GM06990 (cell line): ENCODE measurements at regions not wholly inside any gene's neighbourhood (a gene's known extent, or its start where the extent isn't known, plus 50 kb on each side); places are given as distances from the start of the nearest gene placed in this dataset.

Source experiments
- DNase-seq: peaks from one replicate; pipeline ENCODE4 v3.0.0-alpha.2; 2011; ENCODE audit not compliant: insufficient read length; ENCODE audit errors: extremely low read depth
- H3K27me3 ChIP-seq: replicated peaks from 2 replicates; pipeline ENCODE4 v1.6.0; 2011; ENCODE audit warnings: low read length; ENCODE audit not compliant: control insufficient read depth, insufficient read depth
- H3K36me3 ChIP-seq: 2 replicates; pipeline ENCODE4 v1.5.1; 2011; ENCODE audit warnings: low read length; ENCODE audit not compliant: control insufficient read depth, insufficient read depth
- H3K4me3 ChIP-seq: replicated peaks from 2 replicates; pipeline ENCODE4 v1.5.1; 2011; ENCODE audit warnings: low read depth, mild to moderate bottlenecking, control low read depth, low read length
- TF ChIP-seq, protein P1 (sequence below): IDR thresholded peaks from 2 replicates; pipeline ENCODE4 v1.5.1; 2011; ENCODE audit warnings: low read length, control low read depth, mild to moderate bottlenecking, inconsistent platforms; ENCODE audit not compliant: insufficient read depth, poor library complexity, severe bottlenecking

- Histone ChIP-seq H3K36me3 (no peaks in the 10 kb centered on the region), H3K4me3 (no peak overlapping the region), H3K27me3 (no peaks in the 10 kb centered on the region)
- TF ChIP-seq, protein P1, sequence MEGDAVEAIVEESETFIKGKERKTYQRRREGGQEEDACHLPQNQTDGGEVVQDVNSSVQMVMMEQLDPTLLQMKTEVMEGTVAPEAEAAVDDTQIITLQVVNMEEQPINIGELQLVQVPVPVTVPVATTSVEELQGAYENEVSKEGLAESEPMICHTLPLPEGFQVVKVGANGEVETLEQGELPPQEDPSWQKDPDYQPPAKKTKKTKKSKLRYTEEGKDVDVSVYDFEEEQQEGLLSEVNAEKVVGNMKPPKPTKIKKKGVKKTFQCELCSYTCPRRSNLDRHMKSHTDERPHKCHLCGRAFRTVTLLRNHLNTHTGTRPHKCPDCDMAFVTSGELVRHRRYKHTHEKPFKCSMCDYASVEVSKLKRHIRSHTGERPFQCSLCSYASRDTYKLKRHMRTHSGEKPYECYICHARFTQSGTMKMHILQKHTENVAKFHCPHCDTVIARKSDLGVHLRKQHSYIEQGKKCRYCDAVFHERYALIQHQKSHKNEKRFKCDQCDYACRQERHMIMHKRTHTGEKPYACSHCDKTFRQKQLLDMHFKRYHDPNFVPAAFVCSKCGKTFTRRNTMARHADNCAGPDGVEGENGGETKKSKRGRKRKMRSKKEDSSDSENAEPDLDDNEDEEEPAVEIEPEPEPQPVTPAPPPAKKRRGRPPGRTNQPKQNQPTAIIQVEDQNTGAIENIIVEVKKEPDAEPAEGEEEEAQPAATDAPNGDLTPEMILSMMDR, result no peak
- no peak for DNase-seq
These were observed 98.1 kb downstream of the GPR37 start for GRCh38 chr7:124667312-124668153.

- TF ChIP-seq, protein P1, result no peak
- H3K4me3 ChIP-seq, result no peak overlapping the region
- no peaks in the 10 kb centered on the region for H3K27me3 ChIP-seq
- H3K36me3 ChIP-seq, result no peaks in the 10 kb centered on the region
- DNase-seq, result no peak
These were observed 102.7 kb downstream of the GPR37 start for GRCh38 chr7:124662937-124663336.

GRCh38 chr7:124662372-124662771 is 103.2 kb downstream of the GPR37 start:
- Histone ChIP-seq H3K27me3 (no peaks in the 10 kb centered on the region), H3K36me3 (no peaks in the 10 kb centered on the region), H3K4me3 (no peak overlapping the region)
- no peak for DNase-seq
- TF ChIP-seq, protein P1, result no peak

GRCh38 chr7:124655990-124656389 is 109.6 kb downstream of the GPR37 start:
- Histone ChIP-seq H3K27me3 (no peaks in the 10 kb centered on the region), H3K4me3 (no peak overlapping the region), H3K36me3 (no peaks in the 10 kb centered on the region)
- no peak for DNase-seq
- TF ChIP-seq, protein P1, result no peak

DNA sequence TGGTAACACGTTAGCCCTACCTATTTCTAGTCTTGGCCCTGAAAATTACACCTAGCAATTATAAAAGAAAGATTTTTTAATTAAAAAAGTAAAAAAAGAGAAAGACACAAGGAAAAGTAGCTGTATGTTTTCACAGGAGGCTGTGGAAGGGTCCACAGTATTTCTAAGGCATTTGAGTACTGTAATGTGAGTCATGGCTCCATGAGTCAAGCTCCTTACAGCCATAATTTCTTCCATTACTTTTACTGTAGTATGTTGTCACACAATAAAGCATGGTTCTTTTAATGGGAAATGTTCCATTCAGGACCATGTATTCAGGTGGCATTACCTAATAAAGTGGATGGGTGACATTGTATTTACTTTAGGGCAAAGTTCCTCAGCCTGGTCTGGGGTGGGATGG is 113.4 kb downstream of the GPR37 start:
- no peak overlapping the region for H3K4me3 ChIP-seq
- TF ChIP-seq, protein P1, result no peak
- no peaks in the 10 kb centered on the region for H3K27me3 ChIP-seq
- no peaks in the 10 kb centered on the region for H3K36me3 ChIP-seq
- DNase-seq, result no peak
